ENCODE measurements at regions not wholly inside any gene's neighbourhood (a gene's known extent, or its start where the extent isn't known, plus 50 kb on each side); places are given as distances from the start of the nearest gene placed in this dataset.

DNA sequence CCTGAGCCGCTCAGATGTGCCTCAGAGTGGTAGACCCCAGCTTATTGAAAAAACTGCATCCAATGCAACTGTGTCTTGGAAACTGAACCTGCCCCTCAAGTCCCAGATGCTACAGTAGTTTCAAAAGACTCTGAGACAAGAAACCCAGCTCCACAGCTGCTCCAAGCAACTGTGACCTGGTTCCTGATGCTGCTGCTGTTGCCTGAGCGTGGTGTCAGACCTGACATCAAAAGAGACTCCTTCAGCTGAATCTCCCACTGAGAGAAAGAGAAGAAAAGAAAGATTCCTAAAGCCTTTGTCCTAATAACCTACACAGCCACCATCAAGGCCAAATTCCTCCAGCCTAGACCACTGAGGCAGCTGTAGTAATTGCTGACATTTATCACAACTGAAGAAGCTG is 630.1 kb downstream of the STIM2 start:
- H3K4me1 ChIP-seq: no peaks in the 10 kb centered on the region
- no peaks in the 10 kb centered on the region for H3K9me3 ChIP-seq
- H3K27ac ChIP-seq: no peak overlapping the region
- DNase-seq (ENCODE audit: low spot score in 2 of 2): no peak
- H3K36me3 ChIP-seq: no peaks in the 10 kb centered on the region
- no peak overlapping the region for H3K4me3 ChIP-seq
- intact Hi-C loops (cut with DNase I): no loop called here
- no peaks in the 10 kb centered on the region for H3K27me3 ChIP-seq
- TF ChIP-seq, protein P1, sequence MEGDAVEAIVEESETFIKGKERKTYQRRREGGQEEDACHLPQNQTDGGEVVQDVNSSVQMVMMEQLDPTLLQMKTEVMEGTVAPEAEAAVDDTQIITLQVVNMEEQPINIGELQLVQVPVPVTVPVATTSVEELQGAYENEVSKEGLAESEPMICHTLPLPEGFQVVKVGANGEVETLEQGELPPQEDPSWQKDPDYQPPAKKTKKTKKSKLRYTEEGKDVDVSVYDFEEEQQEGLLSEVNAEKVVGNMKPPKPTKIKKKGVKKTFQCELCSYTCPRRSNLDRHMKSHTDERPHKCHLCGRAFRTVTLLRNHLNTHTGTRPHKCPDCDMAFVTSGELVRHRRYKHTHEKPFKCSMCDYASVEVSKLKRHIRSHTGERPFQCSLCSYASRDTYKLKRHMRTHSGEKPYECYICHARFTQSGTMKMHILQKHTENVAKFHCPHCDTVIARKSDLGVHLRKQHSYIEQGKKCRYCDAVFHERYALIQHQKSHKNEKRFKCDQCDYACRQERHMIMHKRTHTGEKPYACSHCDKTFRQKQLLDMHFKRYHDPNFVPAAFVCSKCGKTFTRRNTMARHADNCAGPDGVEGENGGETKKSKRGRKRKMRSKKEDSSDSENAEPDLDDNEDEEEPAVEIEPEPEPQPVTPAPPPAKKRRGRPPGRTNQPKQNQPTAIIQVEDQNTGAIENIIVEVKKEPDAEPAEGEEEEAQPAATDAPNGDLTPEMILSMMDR (IDR thresholded peaks at IDR 0.05): no peak

DNA sequence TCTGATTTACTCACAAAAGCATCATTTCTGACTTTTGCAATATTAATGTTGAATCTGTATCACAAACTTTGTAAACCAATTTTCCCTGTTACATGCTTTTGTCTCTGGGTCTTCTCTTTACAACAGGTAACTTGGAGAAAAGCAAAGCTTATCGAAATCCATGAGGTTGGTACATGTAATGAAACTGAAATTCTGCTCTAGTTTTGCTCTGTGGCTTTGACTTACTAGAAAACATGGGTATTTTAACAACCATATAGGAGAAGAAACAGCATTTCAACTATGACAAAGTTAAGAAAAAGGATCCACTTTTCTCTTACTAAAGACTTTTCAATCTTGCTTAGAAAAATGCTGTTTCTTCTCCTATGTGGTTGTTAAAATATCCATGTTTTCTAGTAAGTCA is 645.8 kb downstream of the STIM2 start:
- intact Hi-C loops (cut with DNase I): no loop called here

DNA sequence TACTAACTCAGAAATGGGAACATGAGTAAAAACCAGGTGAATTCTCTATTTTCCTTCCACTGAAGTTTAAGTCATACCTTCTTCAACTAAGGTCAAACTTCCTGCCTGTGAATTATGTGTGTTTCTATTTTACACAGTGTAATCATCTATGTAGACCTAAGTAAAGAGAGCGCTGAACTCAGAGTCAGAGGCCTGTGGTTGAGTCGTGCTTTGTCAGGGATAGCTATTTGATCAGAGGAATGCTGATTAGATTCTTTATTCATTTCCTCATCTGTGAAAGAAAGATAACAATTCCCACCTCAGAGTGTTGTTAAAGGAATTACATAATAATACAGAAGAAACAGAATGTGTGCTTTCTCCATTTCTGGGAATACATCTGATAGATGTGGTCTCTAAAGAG is 654.1 kb downstream of the STIM2 start:
- no peak overlapping the region for H3K27ac ChIP-seq
- H3K4me1 ChIP-seq: no peaks in the 10 kb centered on the region
- TF ChIP-seq, protein P1 (IDR thresholded peaks at IDR 0.05): no peak
- intact Hi-C loops (cut with DNase I): no loop called here
- no peaks in the 10 kb centered on the region for H3K36me3 ChIP-seq
- no peaks in the 10 kb centered on the region for H3K27me3 ChIP-seq
- no peaks in the 10 kb centered on the region for H3K9me3 ChIP-seq
- no peak overlapping the region for H3K4me3 ChIP-seq
- no peak for DNase-seq (ENCODE audit: low spot score in 2 of 2)

More for the DNA sequence above, 645.8 kb downstream of the STIM2 start:
- H3K36me3 ChIP-seq: no peaks in the 10 kb centered on the region
- TF ChIP-seq, protein P1 (IDR thresholded peaks at IDR 0.05): no peak
- H3K27me3 ChIP-seq: no peaks in the 10 kb centered on the region
- DNase-seq (ENCODE audit: low spot score in 2 of 2): no peak
- no peaks in the 10 kb centered on the region for H3K4me1 ChIP-seq
- H3K9me3 ChIP-seq: no peaks in the 10 kb centered on the region
- H3K27ac ChIP-seq: no peak overlapping the region
- no peak overlapping the region for H3K4me3 ChIP-seq

DNA sequence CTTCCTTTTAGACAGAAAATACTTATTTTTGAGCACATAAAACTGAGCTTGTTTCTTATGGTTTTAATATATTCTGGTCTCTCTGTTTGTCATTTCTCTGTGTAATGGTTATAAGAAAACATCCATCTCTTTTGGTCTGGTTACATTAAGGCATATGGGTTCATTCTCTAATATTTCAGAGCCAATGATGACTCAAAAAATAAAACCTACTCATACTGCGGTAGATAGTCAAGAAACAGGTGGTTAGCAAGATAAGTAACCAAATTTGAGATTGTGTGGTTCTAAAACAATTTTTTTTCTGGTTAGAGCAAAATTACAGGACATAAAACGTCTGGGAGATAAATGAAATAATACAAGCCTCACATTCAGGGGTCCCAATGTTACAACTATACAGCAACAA is 654.5 kb downstream of the STIM2 start:
- Histone ChIP-seq H3K36me3 (no peaks in the 10 kb centered on the region), H3K9me3 (no peaks in the 10 kb centered on the region), H3K27me3 (no peaks in the 10 kb centered on the region), H3K4me3 (no peak overlapping the region), H3K27ac (no peak overlapping the region), H3K4me1 (no peaks in the 10 kb centered on the region)
- no peak for DNase-seq (ENCODE audit: low spot score in 2 of 2)
- intact Hi-C loops (cut with DNase I): no loop called here
- TF ChIP-seq, protein P1 (IDR thresholded peaks at IDR 0.05): no peak

DNA sequence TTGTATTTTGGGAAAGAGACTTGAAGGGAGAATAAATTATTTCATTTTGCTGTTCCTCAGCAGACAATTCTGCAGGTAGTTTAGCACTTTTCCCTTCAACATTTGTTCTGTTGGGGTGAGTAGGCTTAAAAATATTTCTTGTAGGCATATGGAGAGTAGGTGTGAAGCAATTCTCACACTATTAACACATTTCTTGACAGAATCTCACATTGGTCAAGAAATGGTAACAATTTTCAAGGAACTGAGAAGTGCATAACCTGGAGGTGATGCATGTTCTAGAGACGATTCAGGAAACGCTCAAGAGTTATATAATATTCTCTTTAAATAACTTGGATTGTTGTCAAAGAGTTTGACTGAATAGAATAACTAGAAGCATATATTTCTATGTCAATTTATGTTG is 658.2 kb downstream of the STIM2 start:
- no peaks in the 10 kb centered on the region for H3K4me1 ChIP-seq
- TF ChIP-seq, protein P1 (IDR thresholded peaks at IDR 0.05): no peak

GRCh38 chr4:27524224-27524623 is 663.6 kb downstream of the STIM2 start:
- TF ChIP-seq, protein P1 (IDR thresholded peaks at IDR 0.05): no peak
- H3K27me3 ChIP-seq: no peaks in the 10 kb centered on the region
- no peaks in the 10 kb centered on the region for H3K36me3 ChIP-seq
- DNase-seq (ENCODE audit: low spot score in 2 of 2): no peak
- H3K4me3 ChIP-seq: no peak overlapping the region
- no peak overlapping the region for H3K27ac ChIP-seq
- intact Hi-C loops (cut with DNase I): no loop called here
- no peaks in the 10 kb centered on the region for H3K4me1 ChIP-seq
- H3K9me3 ChIP-seq: no peaks in the 10 kb centered on the region

More for the DNA sequence above, 658.2 kb downstream of the STIM2 start:
- Histone ChIP-seq H3K27ac (no peak overlapping the region), H3K4me3 (no peak overlapping the region), H3K36me3 (no peaks in the 10 kb centered on the region), H3K9me3 (no peaks in the 10 kb centered on the region), H3K27me3 (no peaks in the 10 kb centered on the region)
- intact Hi-C loops (cut with DNase I): no loop called here
- DNase-seq (ENCODE audit: low spot score in 2 of 2): no peak

Measured in ascending aorta (tissue), 2 donors.